ENCODE measurements at regions not wholly inside any gene's neighbourhood (a gene's known extent, or its start where the extent isn't known, plus 50 kb on each side); places are given as distances from the start of the nearest gene placed in this dataset.

GRCh38 chr9:115533511-115533910 is 415.6 kb upstream of the TNC start:
- no peaks in the 10 kb centered on the region for H3K36me3 ChIP-seq
- H3K9me3 ChIP-seq = no peaks in the 10 kb centered on the region
- H3K27me3 ChIP-seq = no peaks in the 10 kb centered on the region
- no peak overlapping the region for H3K4me3 ChIP-seq (ENCODE audit: low read depth, low read length)
- H3K4me1 ChIP-seq = no peaks in the 10 kb centered on the region
- no peak for TF ChIP-seq CTCF (IDR thresholded peaks at IDR 0.05; ENCODE audit: low read depth, low read length)
- DNase-seq = no peak

GRCh38 chr9:115540091-115540490 is 422.1 kb upstream of the TNC start:
- no peak for TF ChIP-seq CTCF (IDR thresholded peaks at IDR 0.05; ENCODE audit: low read depth, low read length)
- H3K27me3 ChIP-seq = no peaks in the 10 kb centered on the region
- no peaks in the 10 kb centered on the region for H3K36me3 ChIP-seq
- DNase-seq = no peak
- H3K4me1 ChIP-seq = no peaks in the 10 kb centered on the region
- H3K4me3 ChIP-seq (ENCODE audit: low read depth, low read length) = no peak overlapping the region
- no peaks in the 10 kb centered on the region for H3K9me3 ChIP-seq

- DNase-seq = no peak
- Histone ChIP-seq H3K4me1 (no peaks in the 10 kb centered on the region), H3K36me3 (no peaks in the 10 kb centered on the region), H3K4me3 (ENCODE audit: low read depth, low read length) (no peak overlapping the region), H3K9me3 (no peaks in the 10 kb centered on the region), H3K27me3 (no peaks in the 10 kb centered on the region)
- TF ChIP-seq CTCF (IDR thresholded peaks at IDR 0.05; ENCODE audit: low read depth, low read length) = no peak
These were observed 425.6 kb upstream of the TNC start for GRCh38 chr9:115543511-115543910.

GRCh38 chr9:115548609-115549260 is 430.8 kb upstream of the TNC start:
- Histone ChIP-seq H3K36me3 (no peaks in the 10 kb centered on the region), H3K9me3 (no peaks in the 10 kb centered on the region), H3K4me3 (ENCODE audit: low read depth, low read length) (no peak overlapping the region), H3K27me3 (no peaks in the 10 kb centered on the region), H3K4me1 (no peaks in the 10 kb centered on the region)
- no peak for TF ChIP-seq CTCF (IDR thresholded peaks at IDR 0.05; ENCODE audit: low read depth, low read length)
- no peak for DNase-seq

GRCh38 chr9:115551396-115551795 is 433.4 kb upstream of the TNC start:
- no peaks in the 10 kb centered on the region for H3K27me3 ChIP-seq
- no peak overlapping the region for H3K4me3 ChIP-seq (ENCODE audit: low read depth, low read length)
- no peak for DNase-seq
- H3K36me3 ChIP-seq = no peaks in the 10 kb centered on the region
- no peaks in the 10 kb centered on the region for H3K4me1 ChIP-seq
- H3K9me3 ChIP-seq = no peaks in the 10 kb centered on the region
- no peak for TF ChIP-seq CTCF (IDR thresholded peaks at IDR 0.05; ENCODE audit: low read depth, low read length)

- no peaks in the 10 kb centered on the region for H3K4me1 ChIP-seq
- no peak for TF ChIP-seq CTCF (IDR thresholded peaks at IDR 0.05; ENCODE audit: low read depth, low read length)
- H3K9me3 ChIP-seq = no peaks in the 10 kb centered on the region
- no peak for DNase-seq
- no peaks in the 10 kb centered on the region for H3K27me3 ChIP-seq
- H3K4me3 ChIP-seq (ENCODE audit: low read depth, low read length) = no peak overlapping the region
- H3K36me3 ChIP-seq = no peaks in the 10 kb centered on the region
These were observed 435.3 kb upstream of the TNC start for GRCh38 chr9:115553060-115553773.
